Tibial nerve (tissue), 4 donors: ENCODE measurements at regions not wholly inside any gene's neighbourhood (a gene's known extent, or its start where the extent isn't known, plus 50 kb on each side); places are given as distances from the start of the nearest gene placed in this dataset.

Experiments
- CTCF ChIP-seq, 5 experiments: fragments of 200-600 bp in 3 of 5; fragments of 450-650 bp in 2 of 5; sonication (generic) in 3 of 5; IDR thresholded peaks; one replicate each; pipeline ENCODE4 v1.5.1; 2016 to 2019; ENCODE audit warnings: antibody characterized with exemption in 5 of 5, mild to moderate bottlenecking in 3 of 5, moderate library complexity in 2 of 5
- EP300 ChIP-seq, 2 donors: sonication (generic); formaldehyde crosslinking; IDR thresholded peaks; one replicate each; pipeline ENCODE4 v1.6.1; 2017; ENCODE audit warnings: antibody characterized with exemption in 2 of 2, mild to moderate bottlenecking in 1 of 2
- POLR2A ChIP-seq, 2 donors: fragments of 450-650 bp; IDR thresholded peaks; one replicate each; pipeline ENCODE4 v1.6.1; 2017; ENCODE audit warnings: antibody characterized with exemption in 2 of 2, mild to moderate bottlenecking in 2 of 2, moderate library complexity in 2 of 2

GRCh38 chr1:201734786-201735185 is 94.2 kb upstream of the IPO9 start:
- TF ChIP-seq CTCF (IDR thresholded peaks at IDR 0.05) (no peak), POLR2A (IDR thresholded peaks at IDR 0.05) (no peak), EP300 (IDR thresholded peaks at IDR 0.05) (no peak)
